ENCODE measurements at regions not wholly inside any gene's neighbourhood (a gene's known extent, or its start where the extent isn't known, plus 50 kb on each side); places are given as distances from the start of the nearest gene placed in this dataset.
"Not testable (repeated sequence)": the region's sequence is repeated elsewhere in the genome, so short reads cannot be mapped to it uniquely, and the experiment has no call there.

- no peak for DNase-seq
Observed at GRCh38 chr9:31839273-31839672, 545.2 kb upstream of the ACO1 start.

- no peak for DNase-seq
Observed at GRCh38 chr9:31840702-31841101, 543.7 kb upstream of the ACO1 start.

- DNase-seq, result no peak
Observed at GRCh38 chr9:31847963-31848362, 536.5 kb upstream of the ACO1 start.

GRCh38 chr9:31848505-31849285, 535.7 kb upstream of the ACO1 start:
- no peak for DNase-seq

- no peak for DNase-seq
Observed at GRCh38 chr9:31854187-31854586, 530.3 kb upstream of the ACO1 start.

GRCh38 chr9:31868830-31869229, 515.6 kb upstream of the ACO1 start:
- DNase-seq, result no peak

GRCh38 chr9:31870276-31870675, 514.2 kb upstream of the ACO1 start:
- DNase-seq, result no peak

- DNase-seq, result no peak
Observed at GRCh38 chr9:31873722-31874121, 510.7 kb upstream of the ACO1 start.

- no peak for DNase-seq
Observed at GRCh38 chr9:31894008-31894407, 490.4 kb upstream of the ACO1 start.

- DNase-seq, result no peak
Observed at GRCh38 chr9:31908158-31908890, 476.1 kb upstream of the ACO1 start.

- DNase-seq, result no peak
Observed at GRCh38 chr9:31908891-31909480, 475.5 kb upstream of the ACO1 start.

GRCh38 chr9:31912636-31913035, 471.8 kb upstream of the ACO1 start:
- DNase-seq, result no peak

GRCh38 chr9:31916591-31917241, 467.7 kb upstream of the ACO1 start:
- DNase-seq, result no peak

- not testable (repeated sequence) for DNase-seq
Observed at GRCh38 chr9:31937737-31938136, 446.7 kb upstream of the ACO1 start.

- DNase-seq, result no peak
Observed at GRCh38 chr9:31950756-31951155, 433.7 kb upstream of the ACO1 start.

- DNase-seq, result no peak
Observed at GRCh38 chr9:31958572-31958971, 425.9 kb upstream of the ACO1 start.

- DNase-seq, result no peak
Observed at GRCh38 chr9:31969552-31969951, 414.9 kb upstream of the ACO1 start.

- DNase-seq, result no peak
Observed at GRCh38 chr9:31983895-31984294, 400.5 kb upstream of the ACO1 start.

GRCh38 chr9:31996331-31996730, 388.1 kb upstream of the ACO1 start:
- DNase-seq, result no peak

GRCh38 chr9:32004431-32005076, 379.9 kb upstream of the ACO1 start:
- no peak for DNase-seq

GRCh38 chr9:32010322-32010721, 374.1 kb upstream of the ACO1 start:
- DNase-seq, result no peak

- no peak for DNase-seq
Observed at GRCh38 chr9:32011049-32011448, 373.4 kb upstream of the ACO1 start.

GRCh38 chr9:32015795-32016194, 368.6 kb upstream of the ACO1 start:
- no peak for DNase-seq

Data from CD4-positive, alpha-beta T cell treated with Interleukin-15 for 1 hour (primary cell).